Muscle layer of duodenum (tissue), 2 donors: ENCODE measurements at regions not wholly inside any gene's neighbourhood (a gene's known extent, or its start where the extent isn't known, plus 50 kb on each side); places are given as distances from the start of the nearest gene placed in this dataset.
"Not testable (repeated sequence)": the region's sequence is repeated elsewhere in the genome, so short reads cannot be mapped to it uniquely, and the experiment has no call there.

Experiments
- H3K27ac ChIP-seq: one replicate; pipeline ENCODE4 v1.7.0; 2013; ENCODE audit warnings: mild to moderate bottlenecking, low read length
- H3K27me3 ChIP-seq: one replicate; pipeline ENCODE4 v1.7.0; 2013; ENCODE audit warnings: low read depth, mild to moderate bottlenecking, control low read depth, low read length
- H3K36me3 ChIP-seq, 2 donors: one replicate each; pipeline ENCODE4 v1.7.0; 2013; ENCODE audit warnings: low read length in 2 of 2, control low read depth in 1 of 2, mild to moderate bottlenecking in 1 of 2; ENCODE audit not compliant: insufficient read depth in 2 of 2, control insufficient read depth in 1 of 2
- H3K4me1 ChIP-seq, 2 donors: one replicate each; pipeline ENCODE4 v1.7.0; 2013; ENCODE audit warnings: low read length in 2 of 2, mild to moderate bottlenecking in 2 of 2, control low read depth in 1 of 2, moderate library complexity in 1 of 2; ENCODE audit not compliant: insufficient read depth in 2 of 2, control insufficient read depth in 1 of 2
- H3K4me3 ChIP-seq, 2 donors: one replicate each; pipeline ENCODE4 v1.7.0; 2013; ENCODE audit warnings: low read length in 2 of 2, low read depth in 1 of 2, mild to moderate bottlenecking in 1 of 2
- H3K9me3 ChIP-seq, 2 donors: one replicate each; pipeline ENCODE4 v1.7.0; 2013; ENCODE audit warnings: low read length in 2 of 2, control low read depth in 1 of 2, mild to moderate bottlenecking in 1 of 2; ENCODE audit not compliant: control insufficient read depth in 1 of 2
- donor health status: healthy.

- H3K4me3 ChIP-seq, H3K4me1 ChIP-seq, H3K27me3 ChIP-seq, H3K36me3 ChIP-seq, H3K27ac ChIP-seq: not testable (repeated sequence)
- peaks cover 3 to 12% of the 10 kb centered on the region in 2 donors for H3K9me3 ChIP-seq
Observed at GRCh38 chr16:88136939-88137338, 185.7 kb downstream of the BANP start.

DNA sequence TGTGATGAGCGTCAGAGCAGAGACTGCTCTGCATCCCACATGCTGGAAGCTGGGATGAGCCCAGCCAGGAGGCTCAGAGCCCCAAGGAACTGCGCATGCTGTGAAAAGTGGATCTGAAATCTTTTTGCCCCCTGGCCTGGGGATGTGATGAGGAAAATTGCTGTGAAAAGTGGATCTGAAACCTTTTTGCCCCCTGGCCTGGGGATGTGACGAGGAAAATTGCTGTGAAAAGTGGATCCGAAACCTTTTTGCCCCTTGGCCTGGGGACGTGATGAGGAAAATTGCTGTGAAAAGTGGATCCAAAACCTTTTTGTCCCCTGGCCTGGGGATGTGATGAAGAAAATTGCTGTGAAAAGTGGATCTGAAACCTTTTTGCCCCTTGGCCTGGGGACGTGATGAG lies 187.9 kb downstream of the BANP start:
- not testable (repeated sequence) for H3K4me1 ChIP-seq, H3K27me3 ChIP-seq, H3K36me3 ChIP-seq, H3K27ac ChIP-seq
- peak overlapping the region in 1 of 2 donors; percentile 28 for H3K4me3 ChIP-seq
- peaks cover 3 to 12% of the 10 kb centered on the region in 2 donors for H3K9me3 ChIP-seq

GRCh38 chr16:88140195-88140594 lies 189.0 kb downstream of the BANP start:
- peaks cover 3 to 12% of the 10 kb centered on the region in 2 donors for H3K9me3 ChIP-seq
- not testable (repeated sequence) for H3K4me3 ChIP-seq, H3K27ac ChIP-seq, H3K27me3 ChIP-seq, H3K4me1 ChIP-seq, H3K36me3 ChIP-seq

GRCh38 chr16:88141580-88141979 lies 190.3 kb downstream of the BANP start:
- peaks cover 3 to 12% of the 10 kb centered on the region in 2 donors for H3K9me3 ChIP-seq
- no peaks in the 10 kb centered on the region for H3K4me1 ChIP-seq
- no peak overlapping the region for H3K4me3 ChIP-seq
- no peaks in the 10 kb centered on the region for H3K27me3 ChIP-seq
- H3K27ac ChIP-seq: no peak overlapping the region
- H3K36me3 ChIP-seq: no peaks in the 10 kb centered on the region

DNA sequence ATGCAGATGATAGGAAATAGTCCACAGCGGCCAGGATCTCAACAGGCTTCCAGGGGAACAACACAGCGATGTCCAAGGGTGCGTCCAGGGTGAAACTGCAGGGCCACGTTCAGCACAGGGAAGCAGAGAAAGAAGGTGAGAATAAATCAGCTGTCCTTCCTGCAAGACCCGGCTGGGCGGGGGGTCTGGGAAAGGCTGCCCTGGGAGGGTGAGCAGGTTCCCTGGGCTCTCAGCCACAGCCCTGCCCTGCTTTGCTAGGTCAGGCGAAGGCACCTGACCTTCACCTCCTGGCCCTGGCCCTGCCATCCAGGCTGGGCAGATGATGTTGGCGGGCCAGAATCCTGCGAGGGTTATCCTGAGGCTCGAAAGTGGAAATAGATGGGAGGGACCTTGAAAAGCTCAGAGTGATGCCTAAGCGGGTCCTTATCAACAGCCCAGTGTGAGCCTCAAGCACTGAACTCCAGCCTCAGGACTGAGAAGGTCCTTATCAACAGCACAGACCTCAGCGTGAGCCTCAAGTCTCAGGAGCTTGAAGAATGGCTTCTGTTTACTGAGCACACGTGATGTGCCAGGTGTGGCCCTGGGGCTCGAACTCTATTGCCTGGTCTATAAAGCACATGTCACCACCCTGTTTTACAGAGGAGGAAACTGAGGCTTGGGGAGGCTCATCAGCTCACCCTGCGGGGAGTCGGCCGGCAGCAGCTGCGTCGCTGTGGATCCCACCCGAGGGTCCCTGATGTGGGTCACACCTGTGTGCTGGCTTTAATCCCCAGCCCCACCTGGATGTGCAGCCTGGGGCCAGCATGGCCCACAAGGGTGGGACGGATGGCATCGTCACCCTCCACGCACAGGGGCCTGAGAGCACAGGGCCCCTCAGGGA lies 191.1 kb downstream of the BANP start:
- not testable (repeated sequence) for H3K27me3 ChIP-seq, H3K4me1 ChIP-seq, H3K27ac ChIP-seq, H3K36me3 ChIP-seq, H3K4me3 ChIP-seq
- H3K9me3 ChIP-seq: peaks cover 3 to 12% of the 10 kb centered on the region in 2 donors

GRCh38 chr16:88143122-88144027 lies 192.1 kb downstream of the BANP start:
- not testable (repeated sequence) for H3K9me3 ChIP-seq, H3K4me1 ChIP-seq, H3K4me3 ChIP-seq, H3K27ac ChIP-seq, H3K36me3 ChIP-seq, H3K27me3 ChIP-seq

- Histone ChIP-seq H3K36me3 (no peaks in the 10 kb centered on the region), H3K27me3 (no peaks in the 10 kb centered on the region), H3K27ac (no peak overlapping the region)
Observed at GRCh38 chr16:88144028-88144511, 192.8 kb downstream of the BANP start.

DNA sequence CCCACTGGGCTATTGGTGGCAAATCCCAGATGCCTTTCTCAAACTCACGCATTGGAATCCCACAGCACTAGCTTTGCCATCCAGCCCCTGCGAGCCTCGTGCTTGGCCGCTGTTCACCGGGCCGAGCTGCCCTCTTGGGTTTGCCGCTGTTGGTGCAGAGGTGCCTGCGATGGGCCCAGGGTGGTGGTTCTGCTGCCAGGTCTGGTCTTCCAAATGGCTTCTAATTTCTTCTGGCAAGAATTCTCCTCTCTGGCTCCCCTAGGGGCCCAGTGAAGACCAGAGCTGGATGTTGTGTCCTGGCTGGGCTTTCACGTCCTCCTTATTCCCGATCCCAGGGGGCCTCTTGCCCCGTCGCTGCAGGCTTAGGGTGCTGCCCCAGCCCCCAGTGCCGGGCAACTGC lies 194.1 kb downstream of the BANP start:
- H3K4me3 ChIP-seq, H3K27ac ChIP-seq, H3K4me1 ChIP-seq, H3K9me3 ChIP-seq, H3K27me3 ChIP-seq, H3K36me3 ChIP-seq: not testable (repeated sequence)

More at GRCh38 chr16:88144028-88144511, 192.8 kb downstream of the BANP start:
- H3K4me3 ChIP-seq: no peak overlapping the region
- no peaks in the 10 kb centered on the region for H3K4me1 ChIP-seq
- H3K9me3 ChIP-seq: peaks cover under 1 to 2% of the 10 kb centered on the region in 2 donors

DNA sequence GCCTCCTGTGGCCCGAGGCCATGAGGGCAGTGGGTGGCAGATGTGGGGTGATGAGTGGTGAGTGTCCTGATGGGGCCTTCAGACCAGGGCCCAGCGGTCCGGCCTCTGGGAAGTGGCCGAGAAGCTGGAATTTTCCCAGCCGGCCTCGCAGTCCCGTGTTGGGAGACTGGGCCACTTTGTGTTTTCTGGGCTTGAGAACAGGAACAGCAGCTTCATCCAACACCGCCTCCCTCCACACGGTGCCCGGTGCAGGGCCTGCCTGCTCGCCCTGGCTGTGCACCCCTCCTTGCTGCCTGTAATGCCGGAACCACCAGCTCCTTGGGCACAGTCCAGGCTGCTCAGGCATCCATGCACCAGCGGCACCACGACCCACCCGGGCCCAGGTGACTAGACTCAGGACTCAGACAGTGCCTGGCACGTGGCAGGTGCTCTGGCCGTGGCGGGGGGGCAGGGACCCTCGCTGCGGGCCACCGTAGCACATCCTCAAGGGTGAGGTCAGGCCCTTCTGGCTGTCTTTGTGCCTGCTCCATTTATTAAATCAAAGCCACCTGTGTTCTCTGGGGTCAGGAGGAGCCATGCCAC lies 194.7 kb downstream of the BANP start:
- not testable (repeated sequence) for H3K9me3 ChIP-seq, H3K27me3 ChIP-seq, H3K36me3 ChIP-seq, H3K27ac ChIP-seq, H3K4me3 ChIP-seq, H3K4me1 ChIP-seq

DNA sequence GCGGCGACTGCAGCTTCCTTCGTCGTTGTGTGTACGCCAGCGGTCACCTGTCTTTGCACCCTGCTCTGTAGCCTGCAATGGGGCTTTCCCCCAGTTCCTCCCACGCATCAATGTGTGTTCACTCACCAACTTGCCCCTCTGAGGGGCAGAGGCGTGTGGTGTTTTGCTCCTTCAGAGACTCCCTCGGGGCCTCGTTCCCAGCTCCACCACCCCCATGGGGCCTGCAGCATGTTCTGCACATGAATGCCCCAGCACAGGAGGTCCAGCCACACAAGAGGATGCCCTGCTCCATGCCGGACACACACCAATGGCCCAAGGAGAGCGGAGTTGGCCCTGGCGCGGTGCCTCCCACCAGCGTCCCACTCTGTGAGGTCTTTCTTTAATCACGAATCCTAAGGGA lies 196.8 kb downstream of the BANP start:
- not testable (repeated sequence) for H3K4me3 ChIP-seq, H3K4me1 ChIP-seq, H3K9me3 ChIP-seq

DNA sequence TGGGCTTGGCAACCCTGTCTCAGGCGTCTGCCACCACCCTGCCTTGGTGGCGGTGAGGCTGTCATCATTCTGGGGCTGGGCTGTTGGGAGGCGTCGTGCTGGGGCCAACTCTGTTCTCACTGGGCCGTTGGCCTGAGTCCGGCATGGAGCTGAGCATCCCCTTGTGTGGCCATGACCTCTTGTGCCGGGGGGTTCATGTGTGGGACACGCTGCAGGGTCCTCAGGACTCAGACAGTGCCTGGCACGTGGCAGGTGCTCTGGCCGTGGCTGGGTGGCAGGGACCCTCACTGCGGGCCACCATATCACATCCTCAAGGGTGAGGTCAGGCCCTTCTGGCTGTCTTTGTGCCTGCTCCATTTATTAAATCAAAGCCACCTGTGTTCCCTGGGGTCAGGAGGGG lies 197.4 kb downstream of the BANP start:
- H3K27ac ChIP-seq, H3K27me3 ChIP-seq, H3K4me1 ChIP-seq, H3K9me3 ChIP-seq, H3K4me3 ChIP-seq, H3K36me3 ChIP-seq: not testable (repeated sequence)

More for the DNA sequence above, 196.8 kb downstream of the BANP start:
- not testable (repeated sequence) for H3K27me3 ChIP-seq, H3K27ac ChIP-seq, H3K36me3 ChIP-seq
